ENCODE measurements at regions not wholly inside any gene's neighbourhood (a gene's known extent, or its start where the extent isn't known, plus 50 kb on each side); places are given as distances from the start of the nearest gene placed in this dataset.

GRCh38 chr2:49834433-49834832, 680.1 kb upstream of the FSHR start:
- Histone ChIP-seq H3K27me3 (ENCODE audit: insufficient read depth, low read length) (no peaks in the 10 kb centered on the region), H2AFZ (ENCODE audit: low read length) (no peak overlapping the region), H3K79me2 (ENCODE audit: insufficient read depth, low read length) (no peaks in the 10 kb centered on the region), H4K20me1 (ENCODE audit: insufficient read depth, low read length) (no peaks in the 10 kb centered on the region), H3K4me3 (ENCODE audit: low read depth, low read length, poor library complexity, severe bottlenecking) (no peak overlapping the region), H3K27ac (ENCODE audit: low read depth, low read length, poor library complexity, severe bottlenecking) (no peak overlapping the region), H3K9me3 (ENCODE audit: low read length) (no peaks in the 10 kb centered on the region), H3K9ac (ENCODE audit: low read length) (no peak overlapping the region), H3F3A (ENCODE audit: insufficient read depth, low read length) (no peaks in the 10 kb centered on the region), H3K9me2 (ENCODE audit: low read depth, low read length) (no peaks in the 10 kb centered on the region), H3K4me1 (ENCODE audit: insufficient read depth, low read length, severe bottlenecking) (no peaks in the 10 kb centered on the region), H3K36me3 (ENCODE audit: insufficient read depth, low read length) (no peaks in the 10 kb centered on the region), H3K4me2 (ENCODE audit: low read length) (no peak overlapping the region)
- TF ChIP-seq CTCF (IDR thresholded peaks at IDR 0.05; ENCODE audit: low read length): no peak
- no peak for TF ChIP-seq EZH2 (IDR thresholded peaks at IDR 0.05; ENCODE audit: borderline replicate concordance, low read length)

- Histone ChIP-seq H3K79me2 (ENCODE audit: insufficient read depth, low read length) (no peaks in the 10 kb centered on the region), H3K27ac (ENCODE audit: low read depth, low read length, poor library complexity, severe bottlenecking) (no peak overlapping the region), H3K4me2 (ENCODE audit: low read length) (no peak overlapping the region), H3K36me3 (ENCODE audit: insufficient read depth, low read length) (no peaks in the 10 kb centered on the region), H3K9me2 (ENCODE audit: low read depth, low read length) (no peaks in the 10 kb centered on the region), H3K9me3 (ENCODE audit: low read length) (no peaks in the 10 kb centered on the region), H3K27me3 (ENCODE audit: insufficient read depth, low read length) (no peaks in the 10 kb centered on the region), H3F3A (ENCODE audit: insufficient read depth, low read length) (no peaks in the 10 kb centered on the region), H3K4me3 (ENCODE audit: low read depth, low read length, poor library complexity, severe bottlenecking) (no peak overlapping the region), H4K20me1 (ENCODE audit: insufficient read depth, low read length) (no peaks in the 10 kb centered on the region), H2AFZ (ENCODE audit: low read length) (no peak overlapping the region), H3K4me1 (ENCODE audit: insufficient read depth, low read length, severe bottlenecking) (no peaks in the 10 kb centered on the region), H3K9ac (ENCODE audit: low read length) (no peak overlapping the region)
- TF ChIP-seq CTCF (IDR thresholded peaks at IDR 0.05; ENCODE audit: low read length) (no peak), EZH2 (IDR thresholded peaks at IDR 0.05; ENCODE audit: borderline replicate concordance, low read length) (no peak)
Measured at GRCh38 chr2:49832555-49832954, 678.2 kb upstream of the FSHR start.

GRCh38 chr2:49831698-49832367, 677.5 kb upstream of the FSHR start:
- H3K79me2 ChIP-seq (ENCODE audit: insufficient read depth, low read length): no peaks in the 10 kb centered on the region
- no peaks in the 10 kb centered on the region for H4K20me1 ChIP-seq (ENCODE audit: insufficient read depth, low read length)
- no peak overlapping the region for H2AFZ ChIP-seq (ENCODE audit: low read length)
- no peak overlapping the region for H3K9ac ChIP-seq (ENCODE audit: low read length)
- TF ChIP-seq EZH2 (IDR thresholded peaks at IDR 0.05; ENCODE audit: borderline replicate concordance, low read length) (no peak), CTCF (IDR thresholded peaks at IDR 0.05; ENCODE audit: low read length) (no peak)
- H3K4me1 ChIP-seq (ENCODE audit: insufficient read depth, low read length, severe bottlenecking): no peaks in the 10 kb centered on the region
- no peak overlapping the region for H3K4me3 ChIP-seq (ENCODE audit: low read depth, low read length, poor library complexity, severe bottlenecking)
- no peaks in the 10 kb centered on the region for H3F3A ChIP-seq (ENCODE audit: insufficient read depth, low read length)
- no peaks in the 10 kb centered on the region for H3K27me3 ChIP-seq (ENCODE audit: insufficient read depth, low read length)
- no peak overlapping the region for H3K4me2 ChIP-seq (ENCODE audit: low read length)
- no peaks in the 10 kb centered on the region for H3K9me3 ChIP-seq (ENCODE audit: low read length)
- H3K9me2 ChIP-seq (ENCODE audit: low read depth, low read length): no peaks in the 10 kb centered on the region
- H3K36me3 ChIP-seq (ENCODE audit: insufficient read depth, low read length): no peaks in the 10 kb centered on the region
- no peak overlapping the region for H3K27ac ChIP-seq (ENCODE audit: low read depth, low read length, poor library complexity, severe bottlenecking)

Data from OCI-LY1 (cell line).